Neural progenitor cell (in vitro differentiated cells): ENCODE measurements at regions not wholly inside any gene's neighbourhood (a gene's known extent, or its start where the extent isn't known, plus 50 kb on each side); places are given as distances from the start of the nearest gene placed in this dataset.

Experiments
- DNase-seq: peaks from one replicate; pipeline ENCODE4 v3.0.0-alpha.2; 2016; ENCODE audit warnings: low spot score
- H2AFZ ChIP-seq: fragments of 200-600 bp; sonication (generic); replicated peaks from 2 replicates; pipeline ENCODE4 v1.6.1; 2016; ENCODE audit warnings: antibody characterized with exemption
- H3F3A ChIP-seq: fragments of 200-600 bp; sonication (generic); 2 replicates; pipeline ENCODE4 v1.6.1; 2016; ENCODE audit warnings: antibody characterized with exemption, low read depth
- H3K27ac ChIP-seq: fragments of 200-600 bp; sonication (generic); 2 replicates; pipeline ENCODE4 v1.5.1; 2016; ENCODE audit warnings: mild to moderate bottlenecking
- H3K27me3 ChIP-seq: fragments of 200-600 bp; sonication (generic); 2 replicates; pipeline ENCODE4 v1.6.1; 2016; ENCODE audit warnings: mild to moderate bottlenecking, moderate library complexity
- H3K36me3 ChIP-seq: fragments of 200-600 bp; sonication (generic); 2 replicates; pipeline ENCODE4 v1.5.1; 2016
- H3K4me1 ChIP-seq: fragments of 200-600 bp; sonication (generic); 2 replicates; pipeline ENCODE4 v1.6.1; 2016; ENCODE audit warnings: mixed run types
- H3K4me2 ChIP-seq: fragments of 200-600 bp; sonication (generic); 2 replicates; pipeline ENCODE4 v1.6.1; 2016
- H3K4me3 ChIP-seq: fragments of 200-600 bp; sonication (generic); 2 replicates; pipeline ENCODE4 v1.5.1; 2016
- H3K79me2 ChIP-seq: fragments of 200-600 bp; sonication (generic); 2 replicates; pipeline ENCODE4 v1.6.1; 2016; ENCODE audit warnings: low read depth
- H3K9ac ChIP-seq: fragments of 200-600 bp; sonication (generic); 2 replicates; pipeline ENCODE4 v1.6.1; 2016
- H3K9me3 ChIP-seq: fragments of 200-600 bp; sonication (generic); 2 replicates; pipeline ENCODE4 v1.5.1; 2016; ENCODE audit warnings: low read depth
- H4K20me1 ChIP-seq: fragments of 200-600 bp; sonication (generic); 2 replicates; pipeline ENCODE4 v1.6.1; 2016; ENCODE audit warnings: low read depth
- H3K27ac Mint-ChIP-seq: 3 replicates; pipeline ENCODE4 v1.8.0; 2021; ENCODE audit warnings: mixed read lengths
- H3K27me3 Mint-ChIP-seq: 2 replicates; pipeline ENCODE4 v1.8.0; 2022; ENCODE audit warnings: low read depth, mild to moderate bottlenecking, inconsistent platforms, moderate library complexity, mixed read lengths; ENCODE audit not compliant: insufficient read depth
- H3K36me3 Mint-ChIP-seq: 3 replicates; pipeline ENCODE4 v1.8.0; 2021; ENCODE audit warnings: mixed read lengths
- H3K4me1 Mint-ChIP-seq: 3 replicates; pipeline ENCODE4 v1.8.0; 2021; ENCODE audit warnings: mixed read lengths
- H3K4me3 Mint-ChIP-seq: 3 replicates; pipeline ENCODE4 v1.8.0; 2021; ENCODE audit warnings: mild to moderate bottlenecking, moderate library complexity, mixed read lengths
- H3K9me3 Mint-ChIP-seq: 3 replicates; pipeline ENCODE4 v1.8.0; 2020; ENCODE audit warnings: mixed read lengths
- CTCF ChIP-seq: fragments of 200-600 bp; sonication (generic); IDR thresholded peaks from 2 replicates; pipeline ENCODE4 v1.5.1; 2017; ENCODE audit warnings: antibody characterized with exemption, mild to moderate bottlenecking
- EZH2 ChIP-seq: fragments of 200-600 bp; sonication (generic); IDR thresholded peaks from 2 replicates; pipeline ENCODE4 v1.6.1; 2017; ENCODE audit warnings: antibody characterized with exemption, mild to moderate bottlenecking, moderate library complexity
- EZH2phosphoT487 ChIP-seq: fragments of 200-600 bp; sonication (generic); IDR thresholded peaks from 2 replicates; pipeline ENCODE4 v1.6.1; 2017; ENCODE audit warnings: antibody characterized with exemption

DNA sequence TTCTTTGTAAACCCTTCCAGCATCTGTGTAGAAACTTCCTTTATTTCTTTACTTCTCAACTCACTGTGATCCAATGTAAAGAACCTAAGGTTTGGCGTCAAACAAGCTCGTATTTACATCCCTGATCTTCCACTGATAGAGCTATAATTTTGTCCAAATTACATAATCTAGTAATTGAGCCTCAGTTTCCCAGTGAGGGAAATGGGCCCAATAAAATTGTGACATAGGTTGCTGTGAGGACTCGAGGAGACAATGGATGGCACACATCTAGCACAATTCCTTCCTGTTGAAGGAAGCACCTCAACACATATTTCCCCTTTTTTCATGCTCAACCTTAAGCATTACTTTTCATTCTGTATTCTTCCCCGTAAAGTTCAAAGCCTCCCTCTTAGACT is 193.3 kb upstream of the BMPER start:
- peaks cover 3% of the 10 kb centered on the region for H3K36me3 ChIP-seq
- peaks cover 4% of the 10 kb centered on the region for H3F3A ChIP-seq
- H3K9ac ChIP-seq: no peak overlapping the region
- H3K79me2 ChIP-seq: no peaks in the 10 kb centered on the region
- Mint-ChIP-seq H3K27ac (no peak overlapping the region), H3K36me3 (no peaks in the 10 kb centered on the region), H3K9me3 (no peaks in the 10 kb centered on the region), H3K4me3 (no peak overlapping the region), H3K27me3 (no peaks in the 10 kb centered on the region), H3K4me1 (peaks cover 16% of the 10 kb centered on the region)
- H3K27ac ChIP-seq: no peak overlapping the region
- H3K4me1 ChIP-seq: peaks cover 19% of the 10 kb centered on the region
- DNase-seq: no peak
- no peaks in the 10 kb centered on the region for H3K27me3 ChIP-seq
- no peak overlapping the region for H3K4me3 ChIP-seq
- TF ChIP-seq EZH2: no peak
- no peak for TF ChIP-seq CTCF
- no peak for TF ChIP-seq EZH2phosphoT487
- no peaks in the 10 kb centered on the region for H4K20me1 ChIP-seq
- H2AFZ ChIP-seq: no peak overlapping the region
- no peak overlapping the region for H3K4me2 ChIP-seq
- H3K9me3 ChIP-seq: no peaks in the 10 kb centered on the region

DNA sequence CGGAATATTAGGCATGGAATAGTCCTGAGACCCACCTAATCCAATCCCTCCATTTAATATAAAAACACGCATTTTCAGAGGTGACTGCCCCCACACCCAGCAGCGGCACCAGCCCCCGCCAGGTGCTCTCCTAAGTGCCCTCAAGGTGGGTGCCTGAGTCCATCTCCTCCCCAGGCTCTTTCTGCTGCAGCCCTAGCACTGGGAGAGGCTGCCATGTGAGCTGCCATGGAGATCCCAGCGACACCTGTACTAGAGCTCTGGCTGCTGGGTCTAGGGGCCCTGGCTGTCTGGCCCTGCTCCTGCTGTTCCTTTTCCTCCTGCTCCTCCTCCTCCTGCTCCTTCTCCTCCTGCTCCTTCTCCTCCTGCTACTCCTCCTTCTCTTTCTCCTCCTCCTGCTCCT is 191.1 kb upstream of the BMPER start:
- H3K4me2 ChIP-seq: no peak overlapping the region
- H3K27me3 Mint-ChIP-seq: no peaks in the 10 kb centered on the region
- H3K79me2 ChIP-seq: no peaks in the 10 kb centered on the region
- no peaks in the 10 kb centered on the region for H3K36me3 ChIP-seq
- peaks cover 14% of the 10 kb centered on the region for H3K4me1 Mint-ChIP-seq
- H3K27ac Mint-ChIP-seq: no peak overlapping the region
- H2AFZ ChIP-seq: no peak overlapping the region
- H3K27me3 ChIP-seq: no peaks in the 10 kb centered on the region
- H4K20me1 ChIP-seq: no peaks in the 10 kb centered on the region
- no peaks in the 10 kb centered on the region for H3K9me3 ChIP-seq
- no peaks in the 10 kb centered on the region for H3F3A ChIP-seq
- no peaks in the 10 kb centered on the region for H3K9me3 Mint-ChIP-seq
- no peak for DNase-seq
- no peak overlapping the region for H3K9ac ChIP-seq
- H3K4me1 ChIP-seq: peaks cover 8% of the 10 kb centered on the region
- TF ChIP-seq CTCF (no peak), EZH2 (no peak), EZH2phosphoT487 (no peak)
- H3K27ac ChIP-seq: no peak overlapping the region
- H3K36me3 Mint-ChIP-seq: no peaks in the 10 kb centered on the region
- H3K4me3 Mint-ChIP-seq: no peak overlapping the region
- no peak overlapping the region for H3K4me3 ChIP-seq

GRCh38 chr7:33716581-33717477 is 188.5 kb upstream of the BMPER start:
- peak; percentile 82 for TF ChIP-seq CTCF
- no peak for TF ChIP-seq EZH2
- TF ChIP-seq EZH2phosphoT487: no peak
- Mint-ChIP-seq H3K4me1 (peaks cover 13% of the 10 kb centered on the region), H3K4me3 (no peak overlapping the region), H3K36me3 (no peaks in the 10 kb centered on the region), H3K9me3 (no peaks in the 10 kb centered on the region), H3K27me3 (no peaks in the 10 kb centered on the region), H3K27ac (peak overlapping the region; percentile 1)
- no peaks in the 10 kb centered on the region for H3K9me3 ChIP-seq
- peaks cover under 1% of the 10 kb centered on the region for H3K4me1 ChIP-seq
- no peaks in the 10 kb centered on the region for H3F3A ChIP-seq
- no peak overlapping the region for H3K4me2 ChIP-seq
- H3K36me3 ChIP-seq: no peaks in the 10 kb centered on the region
- peak; percentile 55 for DNase-seq
- no peaks in the 10 kb centered on the region for H3K79me2 ChIP-seq
- no peak overlapping the region for H2AFZ ChIP-seq
- no peak overlapping the region for H3K27ac ChIP-seq
- H3K9ac ChIP-seq: no peak overlapping the region
- H4K20me1 ChIP-seq: no peaks in the 10 kb centered on the region
- no peaks in the 10 kb centered on the region for H3K27me3 ChIP-seq
- H3K4me3 ChIP-seq: no peak overlapping the region
